Aorta (tissue), 5 donors: ENCODE measurements at regions not wholly inside any gene's neighbourhood (a gene's known extent, or its start where the extent isn't known, plus 50 kb on each side); places are given as distances from the start of the nearest gene placed in this dataset.

ENCODE experiments used
- ATAC-seq: fragments of 200-7000 bp; cut with Tn5 transposase; one replicate; pipeline ENCODE4 v1.9.1; 2022; ENCODE audit warnings: moderate library complexity; ENCODE audit not compliant: low FRiP score
- DNase-seq, 2 donors: peaks; one replicate each; pipeline ENCODE4 v3.0.0-alpha.2; 2020
- H3K27ac ChIP-seq, 2 donors: one replicate each; pipeline ENCODE4 v1.5.1; 2013; ENCODE audit warnings: low read length in 2 of 2, mild to moderate bottlenecking in 2 of 2, moderate library complexity in 2 of 2, control low read depth in 1 of 2, inconsistent platforms in 1 of 2, low read depth in 1 of 2
- H3K27me3 ChIP-seq, 2 donors: one replicate each; pipeline ENCODE4 v1.6.1; 2013; ENCODE audit warnings: control low read depth in 1 of 2, low read length in 1 of 2, mild to moderate bottlenecking in 1 of 2, moderate library complexity in 1 of 2; ENCODE audit not compliant: insufficient read depth in 2 of 2, control insufficient read depth in 1 of 2
- H3K36me3 ChIP-seq, 2 donors: one replicate each; pipeline ENCODE4 v1.6.1; 2013; ENCODE audit warnings: control low read depth in 1 of 2, low read length in 1 of 2, mild to moderate bottlenecking in 1 of 2; ENCODE audit not compliant: insufficient read depth in 2 of 2, control insufficient read depth in 1 of 2
- H3K4me1 ChIP-seq, 2 donors: one replicate each; pipeline ENCODE4 v1.6.1; 2013; ENCODE audit warnings: low read length in 2 of 2, control low read depth in 1 of 2, mild to moderate bottlenecking in 1 of 2, moderate library complexity in 1 of 2; ENCODE audit not compliant: insufficient read depth in 2 of 2, control insufficient read depth in 1 of 2
- H3K4me3 ChIP-seq, 2 donors: one replicate each; pipeline ENCODE4 v1.5.1; 2013; ENCODE audit warnings: low read length in 2 of 2, control low read depth in 1 of 2, mild to moderate bottlenecking in 1 of 2
- H3K9me3 ChIP-seq: one replicate; pipeline ENCODE4 v1.6.1; 2013; ENCODE audit warnings: mild to moderate bottlenecking, low read length; ENCODE audit not compliant: control insufficient read depth
- WGBS, 2 donors: extraction: QIAGEN DNeasy Blood & Tissue Kit; methylation state at CpG; one replicate each; pipeline ENCODE4 v1.1.7; 2013; 5-methylcytosine and 5-hydroxymethylcytosine counted together
- intact Hi-C, 2 donors: fragments of 100-400 bp; cut with DNase I; formaldehyde crosslinking; loops; one replicate each; pipeline versions ENCODE4 v1.14.2 to v1.15.0; 2022
- donor health status: healthy with polysubstance abuse.
- donor health status: Bipolar disorder and iron deficiency.
- donor health status: DM: no; HTN: no; CAD: no.
- donor health status: DM: no; HTN: no; CAD: no.
- donor health status: DM: yes; HTN: yes; CAD: no.

DNA sequence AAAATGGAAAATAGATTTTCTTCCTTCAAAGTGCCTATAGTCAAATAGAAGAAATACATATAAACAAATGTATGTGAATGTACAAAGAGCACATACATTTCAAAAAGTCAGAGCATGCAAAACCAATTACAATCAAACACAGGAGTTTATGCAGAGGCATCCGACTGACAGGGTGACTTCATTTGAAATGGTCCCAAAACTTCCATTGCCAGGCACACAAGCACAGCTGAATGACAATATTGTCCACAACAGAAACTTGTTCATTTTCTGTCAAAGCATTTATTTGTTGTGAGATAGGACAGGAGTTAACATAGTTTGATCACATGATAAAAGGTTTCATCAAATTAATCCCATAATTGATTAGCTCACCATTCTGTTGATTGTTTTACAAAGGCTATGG is 96.4 kb upstream of the TTC29 start:
- WGBS, 2 donors: 84 to 93% methylated on average over 1 of the region's 1 CpG
- no peak overlapping the region for H3K4me3 ChIP-seq
- intact Hi-C loops: no loop called here

DNA sequence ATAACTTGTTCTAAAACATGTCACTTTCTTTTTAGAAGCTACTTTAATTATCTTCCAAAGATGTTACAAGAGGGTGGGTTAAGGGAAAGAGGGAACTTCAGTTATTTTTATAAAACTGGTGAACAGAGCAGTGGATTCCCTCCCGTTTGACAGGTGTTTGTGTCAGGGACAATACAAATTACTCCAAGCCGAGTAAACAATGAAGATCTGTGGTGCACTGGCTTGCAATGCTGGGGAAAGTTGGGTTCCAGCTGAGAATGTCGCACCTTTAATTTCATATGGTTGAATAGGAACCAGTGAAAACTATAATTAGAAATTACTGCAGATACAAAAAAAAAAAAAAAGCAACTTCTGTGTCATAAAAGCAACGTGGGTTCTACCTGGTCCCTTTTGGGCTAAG is 98.6 kb upstream of the TTC29 start:
- no peaks in the 10 kb centered on the region for H3K27me3 ChIP-seq
- DNase-seq: no peak
- 62 to 73% methylated on average over 4 of the region's 4 CpGs for WGBS, 2 donors
- H3K27ac ChIP-seq: no peak overlapping the region
- H3K4me3 ChIP-seq: no peak overlapping the region
- no peak for ATAC-seq
- intact Hi-C loops: no loop called here
- H3K9me3 ChIP-seq: no peaks in the 10 kb centered on the region
- H3K36me3 ChIP-seq: no peaks in the 10 kb centered on the region
- no peaks in the 10 kb centered on the region for H3K4me1 ChIP-seq

More for the DNA sequence above, 96.4 kb upstream of the TTC29 start:
- Histone ChIP-seq H3K4me1 (peaks cover 0 to 1% of the 10 kb centered on the region in 2 donors), H3K27ac (no peak overlapping the region), H3K36me3 (no peaks in the 10 kb centered on the region), H3K9me3 (no peaks in the 10 kb centered on the region), H3K27me3 (no peaks in the 10 kb centered on the region)
- ATAC-seq (no peak), DNase-seq (no peak)

DNA sequence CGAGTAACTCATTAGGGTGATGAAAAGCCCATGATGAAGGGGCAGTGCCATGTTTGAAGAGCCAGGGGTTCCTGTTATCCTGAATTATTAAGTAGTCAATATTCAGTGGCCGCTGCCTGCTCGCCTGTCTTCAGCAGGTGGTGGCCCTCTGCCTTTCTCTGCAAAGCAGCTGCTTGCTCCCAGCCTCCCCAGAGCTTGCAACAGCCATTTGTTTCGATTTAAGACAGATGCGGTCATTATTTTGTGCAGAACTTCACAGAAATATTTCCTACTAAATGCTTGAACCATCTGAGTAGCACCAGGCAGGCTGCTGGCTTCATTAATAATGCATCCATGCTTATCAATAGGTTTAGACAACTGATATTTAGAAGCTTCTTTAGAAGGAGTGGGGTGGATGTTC is 104.3 kb upstream of the TTC29 start:
- DNase-seq (no peak), ATAC-seq (no peak)
- Histone ChIP-seq H3K9me3 (no peaks in the 10 kb centered on the region), H3K36me3 (no peaks in the 10 kb centered on the region), H3K27me3 (no peaks in the 10 kb centered on the region), H3K27ac (no peak overlapping the region), H3K4me3 (no peak overlapping the region), H3K4me1 (peaks cover 2 to 6% of the 10 kb centered on the region in 2 donors)
- intact Hi-C loops: no loop called here
- 56 to 57% methylated on average over 5 of the region's 5 CpGs for WGBS, 2 donors

DNA sequence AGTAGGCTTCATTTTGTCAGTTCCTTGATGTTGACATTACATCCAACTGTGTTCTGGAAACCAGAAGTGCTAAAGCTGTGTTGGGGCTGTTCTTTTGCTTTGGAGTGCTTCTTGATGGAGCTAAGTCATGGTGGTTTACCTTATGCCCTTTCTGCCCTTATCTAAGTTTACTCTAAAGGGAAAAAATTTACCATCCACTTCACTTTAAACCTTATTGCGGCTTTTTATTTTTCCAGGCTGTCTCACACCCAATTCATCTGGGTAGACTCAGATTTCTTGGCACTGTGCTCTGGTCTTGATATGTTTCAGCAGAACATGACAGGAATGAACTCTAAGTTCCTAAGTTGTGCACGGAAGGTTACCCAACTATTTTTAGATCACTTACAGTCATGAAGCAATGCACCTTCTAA is 104.7 kb upstream of the TTC29 start:
- H3K27ac ChIP-seq: no peak overlapping the region
- intact Hi-C loops: no loop called here
- no peaks in the 10 kb centered on the region for H3K27me3 ChIP-seq
- peaks cover 2 to 6% of the 10 kb centered on the region in 2 donors for H3K4me1 ChIP-seq
- no peaks in the 10 kb centered on the region for H3K36me3 ChIP-seq
- no peaks in the 10 kb centered on the region for H3K9me3 ChIP-seq
- H3K4me3 ChIP-seq: no peak overlapping the region
- no peak for ATAC-seq
- 4 to 5% methylated on average over 2 of the region's 2 CpGs for WGBS, 2 donors
- DNase-seq: no peak

DNA sequence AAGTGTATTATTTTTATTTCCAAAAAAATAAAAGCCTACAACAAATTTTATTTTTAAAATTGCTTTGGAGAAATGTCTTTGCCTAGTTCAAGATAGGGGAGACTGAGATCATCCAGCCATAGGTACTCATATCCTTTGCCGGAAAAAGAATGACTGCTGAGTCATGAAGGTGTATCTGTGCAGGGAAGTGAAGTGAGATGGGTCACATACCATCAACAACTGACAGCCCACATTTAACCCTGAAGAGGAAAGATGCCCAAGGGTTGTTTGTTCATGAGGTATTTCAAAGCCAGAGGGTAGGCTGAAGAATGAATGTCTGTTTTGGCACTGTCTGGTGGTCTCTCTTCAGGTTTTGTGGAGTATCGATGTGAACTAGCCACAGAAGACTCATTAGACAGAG is 106.7 kb upstream of the TTC29 start:
- ATAC-seq: no peak
- Histone ChIP-seq H3K4me1 (peaks cover 2 to 6% of the 10 kb centered on the region in 2 donors), H3K36me3 (no peaks in the 10 kb centered on the region), H3K4me3 (no peak overlapping the region), H3K9me3 (no peaks in the 10 kb centered on the region), H3K27me3 (no peaks in the 10 kb centered on the region), H3K27ac (no peak overlapping the region)
- no peak for DNase-seq
- WGBS, 2 donors: 69 to 87% methylated on average over 2 of the region's 2 CpGs
- intact Hi-C loops: no loop called here

DNA sequence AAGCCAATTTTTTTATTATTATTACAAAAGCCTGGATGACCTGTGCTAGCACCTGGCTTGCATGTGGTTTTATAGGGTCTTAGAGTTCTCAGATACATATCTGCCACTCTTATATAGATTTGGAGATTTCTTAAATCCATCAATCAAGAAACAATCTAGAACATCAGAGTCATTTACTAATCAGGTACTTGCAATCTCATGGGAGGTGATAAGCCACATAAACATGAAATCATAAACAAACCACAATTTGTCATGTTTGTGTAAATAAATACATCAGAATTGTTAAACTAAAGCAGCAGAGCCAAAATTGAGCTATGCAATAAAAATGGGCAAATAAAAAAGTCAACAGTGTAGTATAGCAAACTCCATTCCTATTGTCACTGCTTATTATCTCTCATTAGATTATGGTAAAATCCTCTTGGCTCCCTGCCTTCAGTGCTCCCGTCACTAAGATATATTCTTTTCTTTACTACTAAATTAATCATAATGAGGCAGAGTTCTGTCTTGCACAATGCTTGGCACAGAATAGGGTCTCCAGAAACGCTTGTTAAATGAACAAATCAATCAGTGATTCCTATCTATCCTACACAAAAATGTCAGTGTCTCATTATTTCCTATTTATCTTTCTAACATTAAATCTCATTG is 108.7 kb upstream of the TTC29 start:
- Histone ChIP-seq H3K9me3 (no peaks in the 10 kb centered on the region), H3K27me3 (no peaks in the 10 kb centered on the region), H3K27ac (no peak overlapping the region), H3K36me3 (no peaks in the 10 kb centered on the region), H3K4me1 (peaks cover 2 to 6% of the 10 kb centered on the region in 2 donors), H3K4me3 (no peak overlapping the region)
- intact Hi-C loops: no loop called here
- ATAC-seq (no peak), DNase-seq (no peak)
- 84 to 88% methylated on average over 2 of the region's 2 CpGs for WGBS, 2 donors

DNA sequence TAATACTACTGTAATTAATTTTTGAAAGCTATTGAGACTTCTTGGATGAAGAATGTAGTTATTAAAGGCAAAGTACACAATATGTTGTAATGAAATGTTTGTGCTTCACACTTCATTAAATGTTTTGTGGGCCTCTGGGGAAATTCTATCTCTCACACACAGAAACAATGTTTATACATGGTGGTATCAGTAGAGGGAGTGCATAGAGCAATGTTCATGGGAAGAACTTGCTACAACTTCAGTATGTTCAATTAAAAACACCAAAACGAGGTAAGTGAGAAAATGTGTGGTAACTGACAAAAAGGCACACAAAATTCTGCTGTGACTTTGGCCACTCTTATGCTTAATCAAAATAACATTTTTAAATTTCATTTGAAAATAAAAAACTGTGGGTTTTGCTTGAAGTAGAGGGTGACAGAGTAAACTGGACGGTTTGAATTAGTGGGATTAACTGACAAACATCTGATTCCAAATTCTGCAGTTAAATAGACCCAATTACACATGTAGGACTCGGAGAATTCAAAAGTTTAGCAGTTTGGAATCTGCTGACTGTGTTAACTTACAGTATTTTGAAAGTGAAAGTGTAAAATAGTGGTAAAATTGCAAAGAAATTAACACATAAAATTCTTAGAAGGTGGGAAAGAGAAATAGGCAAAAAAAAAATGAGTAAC is 111.4 kb upstream of the TTC29 start:
- no peak overlapping the region for H3K27ac ChIP-seq
- no peaks in the 10 kb centered on the region for H3K36me3 ChIP-seq
- peak overlapping the region; percentile 70 to 94 for H3K4me3 ChIP-seq
- DNase-seq: no peak
- no peak for ATAC-seq
- H3K27me3 ChIP-seq: no peaks in the 10 kb centered on the region
- 4 to 8% methylated on average over 3 of the region's 3 CpGs for WGBS, 2 donors
- no peaks in the 10 kb centered on the region for H3K4me1 ChIP-seq
- intact Hi-C loops: no loop called here
- no peaks in the 10 kb centered on the region for H3K9me3 ChIP-seq

DNA sequence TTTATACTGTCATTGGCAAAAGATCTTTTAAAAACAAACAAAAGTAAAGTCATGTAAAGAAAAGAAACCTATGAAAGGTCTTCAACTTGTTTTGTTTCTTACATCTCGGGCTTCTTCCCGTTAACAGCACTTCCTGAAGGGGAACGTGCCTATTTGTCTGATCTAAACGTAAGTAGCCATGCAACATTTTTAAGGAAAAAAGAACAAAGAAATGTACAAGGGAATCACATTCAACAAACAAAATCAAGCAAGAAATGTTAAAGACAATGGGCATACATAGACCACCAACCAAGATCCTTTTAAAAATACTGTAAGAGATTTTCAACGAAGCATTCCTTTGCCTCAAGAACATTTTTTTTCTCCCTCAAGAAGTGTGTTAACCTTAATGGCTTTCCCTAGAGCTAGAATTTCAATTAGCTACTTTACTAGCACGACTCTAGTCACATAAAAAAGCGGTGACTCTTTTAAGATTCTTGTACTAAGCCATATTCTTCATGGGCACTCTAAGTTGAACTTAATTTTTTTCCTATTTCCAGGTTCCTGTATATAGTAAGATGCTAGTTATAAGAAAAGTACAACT is 112.0 kb upstream of the TTC29 start:
- no peak for ATAC-seq
- intact Hi-C loops: no loop called here
- peak overlapping the region; percentile 70 to 94 for H3K4me3 ChIP-seq
- H3K27ac ChIP-seq: no peak overlapping the region
- H3K4me1 ChIP-seq: no peaks in the 10 kb centered on the region
- DNase-seq: no peak
- WGBS, 2 donors: 15 to 16% methylated on average over 7 of the region's 7 CpGs
- no peaks in the 10 kb centered on the region for H3K27me3 ChIP-seq
- no peaks in the 10 kb centered on the region for H3K36me3 ChIP-seq
- H3K9me3 ChIP-seq: no peaks in the 10 kb centered on the region
